ENCODE measurements at regions not wholly inside any gene's neighbourhood (a gene's known extent, or its start where the extent isn't known, plus 50 kb on each side); places are given as distances from the start of the nearest gene placed in this dataset.
A peak's percentile ranks its signal among the peaks of the same experiment; 100 is the strongest.
"Not testable (repeated sequence)": the region's sequence is repeated elsewhere in the genome, so short reads cannot be mapped to it uniquely, and the experiment has no call there.

GRCh38 chr5:67908126-67908765 is 307.3 kb upstream of the PIK3R1 start:
- no peak overlapping the region for H3K27ac Mint-ChIP-seq
- H3K36me3 Mint-ChIP-seq, result no peaks in the 10 kb centered on the region
- peaks cover 0 to 3% (median 0%) of the 10 kb centered on the region in 5 donors for H3K27me3 Mint-ChIP-seq
- no peaks in the 10 kb centered on the region for H3K9me3 Mint-ChIP-seq
- no peak for ATAC-seq
- DNase-seq, result no peak
- POLR2A ChIA-PET, result no interaction called here
- no peaks in the 10 kb centered on the region for H3K4me1 Mint-ChIP-seq
- H3K4me3 Mint-ChIP-seq, result no peak overlapping the region

- Mint-ChIP-seq H3K27me3 (peaks cover 0 to 2% (median 0%) of the 10 kb centered on the region in 5 donors), H3K27ac (no peak overlapping the region), H3K9me3 (no peaks in the 10 kb centered on the region), H3K4me3 (no peak overlapping the region), H3K4me1 (no peaks in the 10 kb centered on the region), H3K36me3 (no peaks in the 10 kb centered on the region)
- DNase-seq, result no peak
- POLR2A ChIA-PET, result no interaction called here
- ATAC-seq, result no peak
Measured at GRCh38 chr5:67904366-67904765, 311.2 kb upstream of the PIK3R1 start.

GRCh38 chr5:67903656-67904055 is 311.9 kb upstream of the PIK3R1 start:
- POLR2A ChIA-PET, result no interaction called here
- Mint-ChIP-seq H3K4me3 (no peak overlapping the region), H3K4me1 (no peaks in the 10 kb centered on the region), H3K27ac (no peak overlapping the region), H3K9me3 (no peaks in the 10 kb centered on the region), H3K36me3 (no peaks in the 10 kb centered on the region), H3K27me3 (peaks cover 0 to 2% (median 0%) of the 10 kb centered on the region in 5 donors)
- no peak for ATAC-seq
- DNase-seq, result no peak

GRCh38 chr5:67903121-67903520 is 312.4 kb upstream of the PIK3R1 start:
- peaks cover 0 to 2% (median 0%) of the 10 kb centered on the region in 5 donors for H3K27me3 Mint-ChIP-seq

GRCh38 chr5:67902497-67902830 is 313.1 kb upstream of the PIK3R1 start:
- H3K27me3 Mint-ChIP-seq, result peaks cover 0 to 2% (median 0%) of the 10 kb centered on the region in 5 donors
- no peaks in the 10 kb centered on the region for H3K4me1 Mint-ChIP-seq
- no peak overlapping the region for H3K4me3 Mint-ChIP-seq
- POLR2A ChIA-PET, result interaction anchor here (0.6 kb wide), 1 partner anchor 355 kb away, joined by 3 read pairs; no protein-coding TSS in a partner anchor
- ATAC-seq, result no peak
- H3K9me3 Mint-ChIP-seq, result no peaks in the 10 kb centered on the region
- H3K27ac Mint-ChIP-seq, result no peak overlapping the region
- H3K36me3 Mint-ChIP-seq, result no peaks in the 10 kb centered on the region
- DNase-seq, result no peak

More at GRCh38 chr5:67903121-67903520, 312.4 kb upstream of the PIK3R1 start:
- no peaks in the 10 kb centered on the region for H3K4me1 Mint-ChIP-seq
- H3K36me3 Mint-ChIP-seq, result no peaks in the 10 kb centered on the region
- POLR2A ChIA-PET, result no interaction called here
- no peaks in the 10 kb centered on the region for H3K9me3 Mint-ChIP-seq
- ATAC-seq (no peak), DNase-seq (no peak)
- H3K27ac Mint-ChIP-seq, result no peak overlapping the region
- H3K4me3 Mint-ChIP-seq, result no peak overlapping the region

- Mint-ChIP-seq H3K9me3 (no peaks in the 10 kb centered on the region), H3K4me1 (no peaks in the 10 kb centered on the region), H3K36me3 (no peaks in the 10 kb centered on the region), H3K4me3 (no peak overlapping the region), H3K27ac (no peak overlapping the region), H3K27me3 (peaks cover 0 to 2% (median 0%) of the 10 kb centered on the region in 5 donors)
- ATAC-seq, result no peak
- DNase-seq, result no peak
- POLR2A ChIA-PET, result interaction anchor here (0.6 kb wide), 1 partner anchor 356 kb away, joined by 3 read pairs; no protein-coding TSS in a partner anchor
Measured at GRCh38 chr5:67901814-67902496, 313.6 kb upstream of the PIK3R1 start.

GRCh38 chr5:67900514-67900913 is 315.0 kb upstream of the PIK3R1 start:
- no peak for DNase-seq
- POLR2A ChIA-PET, result no interaction called here
- Mint-ChIP-seq H3K4me1 (no peaks in the 10 kb centered on the region), H3K27ac (no peak overlapping the region), H3K9me3 (peaks cover 0 to 4% (median 0%) of the 10 kb centered on the region in 9 donors), H3K27me3 (peaks cover 0 to 2% (median 0%) of the 10 kb centered on the region in 5 donors), H3K36me3 (no peaks in the 10 kb centered on the region), H3K4me3 (no peak overlapping the region)
- no peak for ATAC-seq

- no peaks in the 10 kb centered on the region for H3K4me1 Mint-ChIP-seq
- no peak overlapping the region for H3K27ac Mint-ChIP-seq
- ATAC-seq (no peak), DNase-seq (no peak)
- H3K36me3 Mint-ChIP-seq, result no peaks in the 10 kb centered on the region
- peaks cover 0 to 4% (median 0%) of the 10 kb centered on the region in 9 donors for H3K9me3 Mint-ChIP-seq
- no peaks in the 10 kb centered on the region for H3K27me3 Mint-ChIP-seq
- POLR2A ChIA-PET, result no interaction called here
- H3K4me3 Mint-ChIP-seq, result no peak overlapping the region
Measured at GRCh38 chr5:67897980-67898379, 317.6 kb upstream of the PIK3R1 start.

- no peaks in the 10 kb centered on the region for H3K36me3 Mint-ChIP-seq
- ATAC-seq (no peak), DNase-seq (no peak)
- no peaks in the 10 kb centered on the region for H3K27me3 Mint-ChIP-seq
- H3K9me3 Mint-ChIP-seq, result peaks cover 0 to 4% (median 0%) of the 10 kb centered on the region in 9 donors
- no peak overlapping the region for H3K4me3 Mint-ChIP-seq
- H3K27ac Mint-ChIP-seq, result peak overlapping the region in 1 of 10 donors; percentile 8
- POLR2A ChIA-PET, result no interaction called here
- no peaks in the 10 kb centered on the region for H3K4me1 Mint-ChIP-seq
Measured at GRCh38 chr5:67897431-67897830, 318.1 kb upstream of the PIK3R1 start.

GRCh38 chr5:67896930-67897313 is 318.6 kb upstream of the PIK3R1 start:
- DNase-seq, result no peak
- Mint-ChIP-seq H3K27ac (no peak overlapping the region), H3K4me3 (no peak overlapping the region), H3K4me1 (no peaks in the 10 kb centered on the region), H3K27me3 (peaks cover 0 to 1% (median 0%) of the 10 kb centered on the region in 5 donors), H3K9me3 (peaks cover 0 to 4% (median 0%) of the 10 kb centered on the region in 9 donors), H3K36me3 (no peaks in the 10 kb centered on the region)
- POLR2A ChIA-PET, result no interaction called here
- ATAC-seq, result no peak

- Mint-ChIP-seq H3K27me3 (peaks cover 0 to 1% (median 0%) of the 10 kb centered on the region in 5 donors), H3K36me3 (no peaks in the 10 kb centered on the region), H3K27ac (no peak overlapping the region), H3K4me1 (no peaks in the 10 kb centered on the region), H3K4me3 (no peak overlapping the region), H3K9me3 (peaks cover 0 to 7% (median 3%) of the 10 kb centered on the region in 9 donors)
- ATAC-seq (no peak), DNase-seq (no peak)
- POLR2A ChIA-PET, result no interaction called here
Measured at GRCh38 chr5:67896311-67896929, 319.1 kb upstream of the PIK3R1 start.

- ATAC-seq, H3K4me3 Mint-ChIP-seq, H3K27me3 Mint-ChIP-seq, H3K9me3 Mint-ChIP-seq, POLR2A ChIA-PET, H3K27ac Mint-ChIP-seq, H3K4me1 Mint-ChIP-seq, H3K36me3 Mint-ChIP-seq, DNase-seq: not testable (repeated sequence)
Measured at GRCh38 chr5:67889870-67890269, 325.7 kb upstream of the PIK3R1 start.

GRCh38 chr5:67887748-67888161 is 327.8 kb upstream of the PIK3R1 start:
- H3K36me3 Mint-ChIP-seq, result peaks cover 0 to 2% (median 0%) of the 10 kb centered on the region in 3 donors
- H3K9me3 Mint-ChIP-seq, result peaks cover 0 to 8% (median 0%) of the 10 kb centered on the region in 9 donors
- peaks cover 0 to 1% (median 0%) of the 10 kb centered on the region in 5 donors for H3K27me3 Mint-ChIP-seq
- DNase-seq (no peak), ATAC-seq (no peak)
- H3K4me1 Mint-ChIP-seq, result no peaks in the 10 kb centered on the region
- POLR2A ChIA-PET, result no interaction called here
- no peak overlapping the region for H3K27ac Mint-ChIP-seq
- H3K4me3 Mint-ChIP-seq, result no peak overlapping the region
